ENCODE measurements at regions not wholly inside any gene's neighbourhood (a gene's known extent, or its start where the extent isn't known, plus 50 kb on each side); places are given as distances from the start of the nearest gene placed in this dataset.

GRCh38 chr14:76941946-76942805, 86.3 kb downstream of the IRF2BPL start:
- no peak for TF ChIP-seq CTCF (IDR thresholded peaks at IDR 0.05)
- no peak for TF ChIP-seq POLR2A (IDR thresholded peaks at IDR 0.05)

All from adrenal gland (tissue), 5 donors.